Pulmonary artery endothelial cell (primary cell): ENCODE measurements at regions not wholly inside any gene's neighbourhood (a gene's known extent, or its start where the extent isn't known, plus 50 kb on each side); places are given as distances from the start of the nearest gene placed in this dataset.
"Not testable (repeated sequence)": the region's sequence is repeated elsewhere in the genome, so short reads cannot be mapped to it uniquely, and the experiment has no call there.

ENCODE experiments used
- DNase-seq: peaks from one replicate; pipeline ENCODE4 v3.0.0-alpha.2; 2011; ENCODE audit warnings: low read depth, low spot score

DNA sequence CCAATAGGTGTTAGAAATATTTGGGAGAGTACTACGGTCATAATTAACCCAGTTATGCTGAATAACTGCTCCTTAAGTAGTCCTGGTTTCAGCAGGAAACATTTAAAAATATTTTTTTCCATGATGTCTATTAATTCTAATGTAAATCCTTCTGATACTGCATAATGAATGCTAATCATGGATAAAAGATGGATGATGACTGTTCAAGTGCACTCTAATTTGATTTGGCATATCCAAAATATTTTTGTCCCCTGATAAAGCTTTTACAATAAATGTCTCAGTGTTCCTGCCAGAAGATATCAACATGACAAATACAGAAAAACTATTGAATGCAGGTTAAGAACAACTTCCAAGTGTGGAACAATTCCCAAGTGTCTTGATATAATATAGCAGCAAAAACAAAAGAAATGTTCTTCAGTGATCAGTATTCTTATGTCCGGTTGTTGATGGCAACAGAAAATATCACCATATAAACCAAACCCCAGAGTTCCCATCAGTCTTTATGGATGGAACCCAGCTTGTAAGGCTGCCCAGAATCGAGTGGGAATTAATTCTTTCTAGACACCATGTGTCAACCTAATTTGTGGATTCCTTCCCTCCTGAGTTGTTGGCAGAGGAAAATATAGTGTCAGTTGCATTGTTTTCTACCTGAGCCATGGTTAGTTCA lies 205.4 kb upstream of the GK2 start:
- no peak for DNase-seq

DNA sequence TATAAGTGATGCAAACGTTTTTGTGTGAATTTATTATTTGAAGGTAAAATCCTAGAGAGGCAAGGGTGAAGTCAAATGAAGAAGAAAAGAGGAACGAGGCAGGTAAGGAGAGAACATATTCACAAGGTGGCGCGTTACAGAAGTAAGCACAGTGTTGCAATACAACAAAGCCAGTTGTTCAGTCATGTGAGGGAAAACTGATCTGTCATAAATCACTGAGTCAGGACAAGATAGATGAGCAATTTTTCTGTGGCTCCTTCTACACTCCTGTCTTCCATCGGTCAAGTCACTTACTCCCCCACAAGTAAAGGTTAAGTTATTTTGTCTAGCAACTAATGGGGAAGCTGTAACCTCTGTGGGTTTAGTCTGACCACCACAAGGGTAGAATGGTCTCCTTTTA lies 203.0 kb upstream of the GK2 start:
- DNase-seq: no peak

DNA sequence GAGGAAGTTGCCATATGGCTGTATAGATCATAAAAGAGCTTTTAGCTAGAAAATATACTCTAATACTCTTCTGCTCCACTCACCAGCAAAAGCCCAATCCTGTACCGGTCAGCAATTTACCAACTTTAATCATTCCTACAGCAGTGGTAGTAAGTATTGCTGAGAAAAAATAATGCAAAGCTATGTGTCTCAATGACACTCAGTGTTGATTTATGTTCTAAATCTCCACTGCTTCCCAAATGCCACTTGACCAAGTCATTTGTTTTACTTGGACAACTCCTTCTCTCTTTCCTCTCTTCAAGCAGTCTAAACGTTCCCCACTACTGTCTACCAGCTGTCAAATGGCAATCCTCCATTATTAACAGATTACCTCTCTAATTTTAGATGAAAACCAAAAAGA lies 201.8 kb upstream of the GK2 start:
- no peak for DNase-seq

DNA sequence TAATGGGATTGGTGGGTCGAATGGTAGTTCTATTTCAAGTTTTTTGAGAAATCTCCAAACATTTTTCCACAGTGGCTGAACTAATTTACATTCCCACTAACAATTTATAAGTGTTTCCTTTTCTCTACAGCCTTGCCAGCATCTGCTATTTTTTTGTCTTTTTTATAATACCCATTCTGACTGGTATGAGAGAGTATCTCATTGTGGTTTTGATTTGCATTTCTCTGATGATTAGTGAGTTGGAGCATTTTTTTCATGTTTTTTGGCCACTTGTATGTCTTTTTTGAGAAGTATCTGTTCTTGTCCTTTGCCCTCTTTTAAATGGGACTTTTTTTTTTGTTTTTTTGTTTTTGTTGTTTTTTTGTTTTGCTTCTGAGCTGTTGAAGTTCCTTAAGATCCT lies 200.0 kb upstream of the GK2 start:
- DNase-seq: no peak

DNA sequence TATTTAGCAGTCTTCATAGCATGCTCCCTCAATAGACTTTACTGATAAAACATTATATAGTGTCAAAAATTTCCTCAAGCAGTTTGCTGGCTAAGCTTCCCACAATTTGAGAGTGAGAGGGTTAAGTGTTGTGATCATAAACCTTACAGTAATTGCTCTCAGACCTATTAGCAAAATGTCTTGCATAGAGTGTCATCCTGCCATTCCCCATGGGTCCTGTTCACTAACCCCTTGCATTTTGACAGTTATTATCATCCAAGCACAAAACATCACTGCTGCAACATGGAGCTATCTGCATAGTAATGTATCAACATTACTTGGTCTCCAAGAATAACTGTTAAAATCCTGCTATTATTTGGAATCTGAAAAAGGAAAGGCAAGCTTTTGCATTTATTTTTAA lies 196.1 kb upstream of the GK2 start:
- no peak for DNase-seq

DNA sequence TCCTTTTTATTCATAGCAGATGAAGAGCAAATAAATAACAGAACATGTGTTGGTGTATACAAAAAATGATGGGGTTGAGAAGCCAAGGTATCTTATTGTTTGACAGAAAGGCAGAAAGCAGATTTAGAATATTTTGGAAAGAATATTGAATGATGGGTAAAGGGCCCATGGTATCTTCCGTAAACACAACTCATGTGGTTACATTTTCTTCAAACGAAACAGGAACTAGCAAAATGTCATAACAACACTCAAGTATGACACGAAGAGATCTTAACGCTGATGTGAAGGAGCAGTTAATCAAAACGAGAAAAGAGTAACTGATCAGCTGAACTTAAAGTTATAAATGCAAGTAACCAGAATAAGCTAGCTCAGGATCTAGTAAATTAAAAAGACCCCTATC lies 195.7 kb upstream of the GK2 start:
- DNase-seq: no peak

DNA sequence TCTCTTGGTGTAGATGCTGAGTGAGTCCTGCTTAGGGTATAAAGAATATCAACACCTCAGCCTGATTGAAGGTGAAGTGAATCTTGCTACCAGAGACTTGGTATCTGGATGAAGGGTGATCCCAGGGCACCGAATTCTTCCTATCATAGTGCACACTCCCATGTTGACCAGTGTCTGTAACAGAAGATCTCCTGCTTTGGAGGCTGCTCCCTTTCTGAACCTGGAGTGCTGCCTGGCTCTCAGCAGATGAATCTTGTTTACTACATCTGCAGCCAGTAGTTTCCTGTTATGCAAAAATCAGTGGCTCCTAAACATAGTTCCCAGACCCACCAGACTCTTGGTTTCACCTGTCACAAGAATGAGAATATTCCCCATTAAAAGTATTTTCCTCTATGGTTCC lies 191.7 kb upstream of the GK2 start:
- DNase-seq: no peak

DNA sequence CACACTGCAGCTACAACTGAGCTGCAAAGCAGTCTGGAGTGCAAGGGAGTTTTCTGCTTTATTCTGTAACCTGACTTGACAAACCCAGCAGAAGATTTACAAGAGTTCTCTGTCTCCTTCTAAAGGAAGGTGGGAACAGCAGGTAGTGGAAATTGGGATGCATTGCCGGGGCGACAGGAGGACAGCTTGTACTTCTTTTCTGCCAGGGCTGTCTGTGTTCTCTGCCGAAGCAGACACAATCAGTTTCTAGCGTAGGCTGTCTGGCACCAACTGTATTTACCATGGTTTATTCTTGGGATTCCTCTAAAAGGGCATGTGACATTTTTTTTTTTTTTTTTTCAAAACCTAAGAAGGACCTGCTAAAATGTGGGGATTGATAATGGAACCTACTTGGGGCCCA lies 190.8 kb upstream of the GK2 start:
- no peak for DNase-seq

DNA sequence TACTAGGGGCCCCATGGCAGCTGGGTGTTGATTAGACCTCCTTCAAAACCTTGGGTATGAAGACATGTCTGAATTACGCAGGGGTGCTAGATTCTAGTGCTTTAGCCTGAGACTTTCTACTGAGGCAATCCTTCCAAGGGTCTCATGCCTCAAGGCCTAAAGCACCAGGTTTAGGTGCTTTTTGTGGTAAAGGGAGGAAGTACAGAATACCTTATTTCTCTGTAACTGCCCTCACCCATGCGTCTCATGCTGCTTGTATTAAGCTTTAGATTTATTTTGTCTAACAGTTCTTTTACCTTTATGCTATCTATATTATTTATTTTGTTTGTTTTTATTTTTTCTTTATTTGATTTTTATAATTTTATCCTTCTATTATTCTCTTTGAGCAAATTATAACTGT lies 190.2 kb upstream of the GK2 start:
- no peak for DNase-seq

DNA sequence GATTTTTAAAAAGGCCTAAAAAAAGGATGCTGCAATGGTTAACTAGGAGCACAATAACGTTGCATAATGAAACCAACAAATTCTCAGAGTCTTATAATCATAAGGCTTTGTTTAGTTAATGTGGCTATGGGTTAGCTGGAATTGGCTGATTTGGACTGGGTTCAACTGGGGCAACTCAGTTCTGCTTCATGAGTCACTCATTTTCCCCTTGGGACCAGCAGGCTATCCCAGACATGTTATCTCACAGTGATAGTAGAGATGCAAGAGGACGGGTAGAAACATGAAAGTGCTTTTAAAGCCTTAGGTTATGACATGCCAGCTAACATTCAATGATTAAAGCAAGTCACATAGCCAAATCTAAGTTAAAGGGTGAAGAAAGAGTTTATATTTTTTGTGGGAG lies 189.2 kb upstream of the GK2 start:
- DNase-seq: no peak

DNA sequence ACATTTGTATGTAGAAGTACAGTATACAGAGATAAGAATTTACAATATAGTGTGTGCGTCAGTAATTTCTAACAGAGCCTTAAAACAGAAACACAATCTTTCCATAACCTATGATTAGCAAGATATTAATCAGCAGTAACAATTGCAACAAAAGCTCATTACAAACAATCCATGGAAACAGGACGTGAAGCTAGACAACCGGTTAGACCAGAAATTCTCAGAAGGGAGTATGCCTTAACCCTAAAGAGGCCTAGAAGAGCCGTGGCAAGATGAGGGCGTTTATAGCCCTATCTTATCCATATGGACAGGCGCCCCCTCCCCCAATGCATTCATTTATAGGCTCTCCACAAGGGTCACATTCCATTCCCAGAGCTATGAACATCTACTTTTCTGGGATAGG lies 184.2 kb upstream of the GK2 start:
- not testable (repeated sequence) for DNase-seq

DNA sequence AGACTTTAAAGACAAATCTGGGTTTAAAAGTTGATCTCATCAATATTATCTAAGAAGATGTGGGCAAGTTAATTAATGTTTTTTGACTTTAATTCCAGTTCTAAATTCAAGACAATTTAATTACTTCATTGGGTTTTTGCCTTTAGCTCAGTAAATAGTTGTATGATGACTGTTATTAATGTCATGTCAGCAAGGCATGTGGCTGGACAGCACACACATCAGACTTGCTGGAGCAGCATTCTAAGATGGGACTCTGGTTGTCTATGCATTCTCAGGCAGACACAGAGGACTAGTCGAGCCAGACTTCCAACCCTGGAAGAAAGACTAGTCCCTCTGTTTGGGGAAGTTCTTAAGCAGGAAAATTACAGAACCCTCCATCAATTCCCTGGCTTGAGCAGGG lies 180.7 kb upstream of the GK2 start:
- DNase-seq: no peak

DNA sequence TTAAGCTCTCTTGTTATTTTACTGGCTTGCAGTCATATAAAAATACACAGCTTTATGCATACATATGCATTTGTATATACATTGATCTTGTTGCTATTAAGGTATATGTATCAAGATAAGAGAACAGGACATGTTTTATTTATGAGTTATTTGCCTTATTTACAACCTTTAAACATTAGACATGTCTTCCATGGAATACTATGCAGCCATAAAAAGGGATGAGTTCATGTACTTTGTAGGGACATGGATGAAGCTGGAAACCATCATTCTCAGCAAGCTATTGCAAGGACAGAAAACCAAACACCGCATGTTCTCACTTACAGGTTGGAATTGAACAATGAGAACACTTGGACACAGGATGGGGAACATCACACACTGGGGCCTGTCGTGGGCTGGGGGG lies 179.2 kb upstream of the GK2 start:
- not testable (repeated sequence) for DNase-seq

DNA sequence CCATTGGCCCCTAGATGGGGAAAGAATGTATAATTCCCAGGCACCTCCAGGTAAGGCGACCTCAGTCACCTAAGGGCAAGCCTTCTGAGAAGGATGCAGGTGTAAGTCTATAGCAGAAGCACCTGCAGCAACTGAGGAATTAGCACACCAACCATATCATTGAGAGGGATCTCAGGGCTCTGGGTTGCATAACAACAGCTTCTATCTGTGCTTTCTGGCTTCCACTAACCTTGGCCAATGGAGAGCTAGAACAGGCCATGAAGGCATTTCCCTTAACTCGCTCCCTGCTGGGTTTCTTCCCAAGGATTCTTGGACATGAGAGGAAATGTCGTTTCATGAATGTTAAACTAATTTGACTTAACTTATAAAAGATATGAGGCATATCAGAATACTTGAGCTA lies 177.8 kb upstream of the GK2 start:
- no peak for DNase-seq

DNA sequence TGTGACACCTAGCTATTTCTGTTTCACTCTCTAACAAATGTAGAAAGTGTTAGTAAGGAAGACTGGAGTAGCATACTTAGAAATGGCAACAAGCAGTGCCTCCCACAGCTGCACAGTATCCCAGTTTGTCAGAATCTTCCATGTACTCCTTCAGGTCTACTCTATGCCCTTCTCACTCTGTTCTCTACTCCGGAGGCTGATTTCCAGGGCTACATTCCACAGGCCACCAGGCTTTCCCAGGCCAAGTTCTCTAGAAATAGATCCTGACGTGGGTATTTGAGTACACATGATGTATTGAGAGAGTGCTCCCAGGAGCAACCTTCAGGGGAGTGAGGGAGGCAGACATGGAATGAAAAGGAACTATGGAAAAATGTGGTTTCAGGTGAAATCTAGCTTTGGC lies 177.3 kb upstream of the GK2 start:
- DNase-seq: no peak

DNA sequence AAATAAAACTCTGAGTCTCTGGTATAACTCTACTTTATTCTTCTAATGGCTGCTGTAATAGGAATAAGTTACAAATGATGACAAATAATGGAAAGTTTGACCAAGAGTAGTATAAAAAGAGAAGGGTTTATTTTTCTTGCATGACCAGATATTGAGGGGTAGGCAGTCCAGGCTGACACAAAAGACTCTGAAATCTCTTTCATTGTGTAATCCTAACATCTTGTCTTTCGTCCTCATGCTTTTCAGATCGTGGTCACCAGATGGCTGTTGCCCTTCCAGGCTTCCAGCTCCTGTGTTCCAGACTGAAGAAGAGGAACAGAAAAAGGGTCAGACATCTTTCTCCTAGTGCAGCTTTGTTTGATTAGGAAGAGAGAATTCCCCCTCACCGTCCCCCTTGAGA lies 176.9 kb upstream of the GK2 start:
- DNase-seq: no peak

DNA sequence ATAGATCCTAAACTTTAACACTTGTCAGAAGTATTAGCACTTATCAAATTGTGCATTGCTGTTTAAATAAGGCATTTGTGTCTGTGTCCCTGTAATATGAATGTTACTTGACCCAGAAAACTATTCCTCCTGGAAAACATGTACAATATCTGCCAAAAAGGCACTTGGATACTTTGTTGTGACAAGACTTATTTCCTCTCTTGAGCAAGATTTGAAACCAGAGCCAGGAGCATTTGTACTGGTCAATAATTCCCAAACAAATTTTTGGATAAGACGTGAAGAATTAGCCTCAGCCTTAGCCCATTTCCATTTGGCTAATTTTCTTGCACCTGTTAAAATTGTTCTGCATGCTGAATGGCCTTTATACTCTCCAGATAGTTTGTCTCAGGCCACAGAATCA lies 176.3 kb upstream of the GK2 start:
- DNase-seq: no peak

DNA sequence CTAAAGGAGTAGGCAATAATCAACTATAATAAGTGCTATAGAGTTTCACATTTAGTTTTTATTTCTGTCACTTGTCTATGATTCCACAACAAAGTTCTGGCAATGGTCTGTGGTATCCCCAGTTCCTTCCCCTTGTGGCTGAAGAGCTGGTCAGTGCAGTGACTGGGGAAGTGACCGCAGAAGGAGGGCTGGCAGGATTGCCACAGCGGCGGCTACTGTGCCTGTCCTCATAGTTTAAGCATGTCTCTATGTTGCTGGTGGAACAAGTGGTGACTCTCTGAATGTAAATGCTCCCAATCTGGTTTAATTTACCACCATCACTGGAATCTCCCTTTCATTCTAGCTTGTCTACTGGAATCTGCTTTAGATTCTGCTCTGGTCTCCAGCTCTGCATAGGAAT lies 170.6 kb upstream of the GK2 start:
- no peak for DNase-seq

DNA sequence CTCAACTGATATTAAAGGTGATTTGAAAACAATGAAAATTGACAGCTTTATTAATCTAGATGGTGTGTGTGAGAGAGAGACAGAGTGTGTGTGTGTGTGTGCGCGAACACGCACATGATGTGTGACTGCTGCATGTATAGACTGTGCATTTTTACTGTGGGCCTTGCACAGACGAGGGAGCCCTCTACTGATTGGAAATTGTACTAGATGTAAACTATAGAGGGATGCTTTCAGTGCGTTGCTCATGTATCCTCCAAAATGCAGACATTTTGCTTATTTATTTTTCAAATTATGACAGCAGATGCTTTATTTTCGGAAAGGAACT lies 168.4 kb upstream of the GK2 start:
- no peak for DNase-seq

DNA sequence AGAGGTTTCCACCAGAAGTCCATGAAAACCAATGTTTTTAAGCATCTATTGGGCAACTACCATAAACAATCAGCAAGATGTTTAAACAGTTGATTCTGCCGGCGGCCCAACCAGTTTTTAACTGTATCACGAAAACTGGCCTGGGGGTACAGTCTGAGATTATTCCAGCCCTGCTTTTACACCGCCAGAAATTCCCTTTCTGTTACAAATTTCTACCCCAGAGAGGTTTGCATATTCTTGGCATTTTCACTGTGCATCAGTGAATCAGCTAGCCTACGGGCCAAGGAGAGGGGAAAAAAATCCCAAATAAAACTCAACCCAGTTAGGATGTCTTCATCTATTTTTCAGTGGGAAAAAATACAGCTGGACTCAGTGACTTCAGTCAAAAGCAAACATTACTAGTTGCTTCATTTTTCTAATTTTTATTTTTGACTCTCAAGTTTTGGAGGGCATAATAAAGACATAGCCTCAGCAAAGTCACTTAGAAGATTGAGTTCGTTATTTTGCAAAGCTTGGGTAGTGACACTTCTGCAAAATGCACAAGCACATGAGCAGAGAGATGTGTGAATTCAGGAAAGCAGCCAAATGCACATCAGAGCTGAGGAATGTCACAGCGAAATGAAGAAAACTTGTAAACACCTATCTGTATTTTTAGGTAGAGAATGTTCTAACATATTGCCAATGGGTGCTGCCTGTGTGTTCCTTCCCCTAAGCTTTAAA lies 167.8 kb upstream of the GK2 start:
- no peak for DNase-seq

DNA sequence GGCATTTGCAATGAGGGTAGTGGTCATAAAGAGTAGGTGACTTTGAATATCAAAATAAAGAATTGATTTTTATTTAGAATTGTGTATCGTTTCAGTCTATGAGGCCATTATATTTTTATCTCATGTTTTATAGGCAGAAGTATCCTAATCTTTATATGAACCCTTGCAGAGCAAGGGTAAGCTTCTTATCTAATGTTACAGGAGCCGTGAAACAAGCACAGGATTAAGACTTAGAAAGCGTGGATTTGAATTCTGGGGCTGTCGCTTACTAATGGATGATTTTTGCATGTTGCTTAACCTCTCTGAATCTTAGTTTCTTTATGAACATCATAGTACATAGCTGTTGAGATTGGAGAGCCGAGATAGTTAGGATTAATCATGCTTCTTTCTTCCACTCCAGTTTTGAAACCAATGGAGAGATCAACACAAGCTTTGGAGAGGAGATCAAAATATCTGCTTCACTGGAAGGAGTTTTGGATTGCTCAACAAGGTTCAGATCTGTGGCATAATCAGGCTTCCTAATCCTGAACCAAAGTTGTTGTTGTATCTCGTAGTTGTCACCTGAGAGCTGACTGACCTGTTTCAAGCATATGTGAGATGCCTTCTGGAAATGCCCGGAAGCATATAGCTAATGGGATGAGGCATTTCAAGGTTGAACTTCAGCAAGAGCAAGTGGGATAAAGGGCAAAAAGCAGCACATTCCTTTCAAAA lies 166.9 kb upstream of the GK2 start:
- DNase-seq: no peak

DNA sequence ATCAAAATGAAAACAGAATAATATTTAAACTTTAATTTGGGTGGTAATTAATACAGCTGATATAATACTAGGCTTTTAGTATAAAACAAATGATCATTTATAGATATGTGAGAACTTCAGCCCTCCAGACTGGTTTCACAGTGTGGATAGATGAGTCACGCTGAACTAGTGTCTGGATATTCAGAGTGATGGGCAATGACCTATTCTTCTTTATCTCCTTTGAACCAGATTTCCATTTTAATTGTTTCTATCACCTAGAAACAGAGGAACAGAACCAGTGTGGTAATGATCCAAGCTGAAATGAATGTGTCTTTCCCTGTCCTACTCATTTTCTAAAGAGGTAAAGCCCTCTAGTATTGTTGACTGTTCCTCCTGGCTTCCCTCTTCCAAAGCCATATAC lies 155.2 kb upstream of the GK2 start:
- DNase-seq: no peak

DNA sequence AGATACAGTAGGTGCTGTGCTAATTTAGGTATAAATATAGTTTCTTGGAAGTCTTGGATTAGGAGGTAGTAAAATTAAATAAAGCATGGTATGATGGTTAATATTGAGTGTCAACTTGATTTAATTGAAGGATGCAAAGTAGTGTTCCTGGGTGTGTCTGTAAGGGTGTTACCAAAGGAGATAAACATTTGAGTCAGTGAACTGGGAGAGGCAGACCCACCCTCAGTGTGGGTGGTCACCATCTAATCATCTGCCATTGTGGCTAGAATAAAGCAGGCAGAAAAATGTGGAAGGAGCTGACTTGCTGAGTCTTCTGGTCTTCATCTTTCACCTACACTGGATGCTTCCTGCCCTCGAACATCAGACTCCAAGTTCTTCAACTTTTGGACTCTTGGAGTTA lies 153.7 kb upstream of the GK2 start:
- DNase-seq: no peak
